HG02642 (cell line): ENCODE measurements at regions not wholly inside any gene's neighbourhood (a gene's known extent, or its start where the extent isn't known, plus 50 kb on each side); places are given as distances from the start of the nearest gene placed in this dataset.

Source experiments
- ATAC-seq: cut with Tn5 transposase; IDR thresholded peaks from one replicate; pipeline ENCODE4 v1.9.1; 2021; ENCODE audit warnings: mild to moderate bottlenecking; ENCODE audit not compliant: unreplicated experiment, poor library complexity

DNA sequence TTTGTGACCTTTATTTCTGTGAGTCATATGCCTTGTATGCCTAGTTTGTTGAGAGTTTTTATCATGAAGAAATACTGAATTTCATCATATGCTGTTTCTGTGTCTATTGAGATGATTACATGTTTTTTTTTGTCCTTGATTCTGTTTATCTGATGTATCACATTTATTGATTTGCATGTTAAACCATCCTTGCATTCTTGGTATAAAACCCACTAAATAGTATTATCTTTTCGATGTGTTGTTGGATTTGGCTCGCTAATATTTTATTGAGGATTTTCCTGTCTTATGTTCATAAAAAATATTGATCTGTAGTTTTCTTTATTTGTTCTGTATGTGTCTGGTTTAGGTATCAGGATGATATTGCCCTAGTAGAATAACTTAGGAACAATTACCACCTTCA lies 164.7 kb upstream of the CHRM3 start:
- ATAC-seq: no peak

DNA sequence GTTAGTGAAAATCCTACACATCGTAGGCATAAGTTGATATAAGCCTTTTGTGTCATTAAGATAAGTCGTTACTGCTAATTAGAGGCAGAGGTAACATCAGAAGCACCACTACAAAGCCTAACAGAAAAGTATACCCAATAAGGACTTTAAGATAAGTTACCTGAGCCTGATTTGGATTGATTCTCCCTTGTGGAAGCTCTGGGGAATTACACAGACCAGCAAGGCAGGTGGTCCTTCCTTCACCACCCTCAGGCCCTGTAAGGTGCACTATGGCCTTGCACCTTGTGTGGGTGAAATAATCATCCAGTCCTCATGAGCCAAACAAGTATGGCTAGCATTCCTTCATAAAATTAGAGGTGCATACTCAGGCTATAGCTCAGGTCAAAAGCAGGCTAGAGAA lies 166.7 kb upstream of the CHRM3 start:
- ATAC-seq: no peak

DNA sequence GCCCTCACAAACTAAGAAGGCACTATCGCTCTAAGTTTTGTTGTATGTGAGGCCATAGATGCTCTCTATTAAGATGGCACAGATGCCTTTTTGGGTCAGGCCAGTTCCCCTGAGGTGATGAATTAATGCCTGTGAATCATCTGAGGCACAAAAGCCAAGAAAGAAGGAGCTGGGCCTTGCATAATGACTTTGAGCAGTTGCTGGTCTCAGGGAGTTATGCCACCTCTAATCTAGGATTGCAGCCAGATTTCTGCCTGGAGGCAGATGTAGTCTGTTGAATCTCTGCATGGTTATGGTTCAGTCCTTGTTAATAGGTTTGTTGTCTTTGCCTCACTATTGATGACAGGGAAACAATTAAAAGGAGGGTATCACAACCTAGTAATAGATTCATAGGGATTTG lies 168.1 kb upstream of the CHRM3 start:
- no peak for ATAC-seq

GRCh38 chr1:239212811-239213220 lies 173.6 kb upstream of the CHRM3 start:
- ATAC-seq: no peak

DNA sequence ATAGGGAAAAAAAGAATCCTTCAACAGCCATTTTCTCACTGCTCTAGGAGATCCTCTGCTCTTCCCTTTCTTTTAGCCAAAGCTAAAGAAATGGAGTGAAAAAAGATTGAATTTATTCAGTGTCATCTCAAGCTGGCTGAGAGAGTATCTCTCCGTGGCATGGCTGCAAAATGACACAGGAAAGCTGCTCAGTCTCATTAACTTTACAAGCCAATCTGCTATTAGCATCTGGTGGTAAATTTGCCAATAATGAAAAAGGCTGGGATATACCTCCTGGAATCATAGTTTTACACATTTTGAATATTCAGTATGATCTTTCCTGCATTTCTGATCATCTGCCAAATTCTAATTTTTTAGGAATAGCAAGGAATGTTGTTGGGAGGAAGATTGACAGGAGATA lies 176.8 kb upstream of the CHRM3 start:
- ATAC-seq: no peak

- ATAC-seq: no peak
These were observed 182.0 kb upstream of the CHRM3 start for GRCh38 chr1:239204401-239204800.

GRCh38 chr1:239197871-239198270 lies 188.5 kb upstream of the CHRM3 start:
- no peak for ATAC-seq

DNA sequence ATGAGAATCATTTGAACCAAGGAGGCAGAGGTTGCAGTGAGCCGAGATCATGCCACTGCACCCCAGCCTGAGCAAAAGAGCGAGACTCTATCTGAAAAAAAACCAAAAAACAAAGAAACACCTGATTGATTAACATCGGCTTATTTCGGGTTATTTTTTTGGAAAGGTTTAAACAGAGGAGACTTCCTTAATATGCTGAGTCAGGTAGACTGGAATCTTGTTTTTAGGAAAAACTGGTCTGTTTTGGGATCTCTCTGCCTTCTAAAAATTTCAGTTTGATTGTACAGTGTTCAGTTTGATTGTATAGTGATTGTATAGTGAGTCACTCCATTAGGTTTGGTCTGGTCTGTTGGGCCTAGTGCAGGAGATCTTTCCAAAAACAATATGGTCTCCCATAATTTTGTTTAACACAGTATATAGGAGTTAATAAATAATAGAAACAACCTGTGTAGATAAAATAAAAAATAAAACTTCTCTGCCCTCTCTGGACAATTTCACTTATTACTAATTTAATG lies 196.3 kb upstream of the CHRM3 start:
- ATAC-seq: no peak

DNA sequence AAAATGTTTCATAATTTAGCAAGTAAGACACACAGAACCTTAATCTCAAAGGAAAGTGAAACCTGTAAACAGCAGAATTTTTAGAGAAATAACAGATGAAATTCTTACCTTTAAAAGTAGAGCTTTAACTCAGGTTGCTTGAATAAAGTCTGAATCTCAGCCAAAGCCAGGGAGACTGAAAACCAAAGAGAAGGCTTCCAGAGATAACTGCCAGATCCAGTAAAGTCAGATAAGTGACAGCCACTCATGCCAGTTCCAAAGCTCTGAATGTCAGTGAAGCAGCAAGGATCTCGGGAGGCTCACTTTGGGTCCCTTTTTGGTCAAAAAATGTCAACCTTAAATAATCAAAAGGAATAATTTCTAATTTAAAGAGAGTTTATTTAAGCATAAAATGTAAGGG lies 199.9 kb upstream of the CHRM3 start:
- ATAC-seq: no peak

- ATAC-seq: no peak
These were observed 201.1 kb upstream of the CHRM3 start for GRCh38 chr1:239185245-239185619.

- ATAC-seq: no peak
These were observed 201.7 kb upstream of the CHRM3 start for GRCh38 chr1:239184561-239185244.

- no peak for ATAC-seq
These were observed 207.4 kb upstream of the CHRM3 start for GRCh38 chr1:239178961-239179360.

DNA sequence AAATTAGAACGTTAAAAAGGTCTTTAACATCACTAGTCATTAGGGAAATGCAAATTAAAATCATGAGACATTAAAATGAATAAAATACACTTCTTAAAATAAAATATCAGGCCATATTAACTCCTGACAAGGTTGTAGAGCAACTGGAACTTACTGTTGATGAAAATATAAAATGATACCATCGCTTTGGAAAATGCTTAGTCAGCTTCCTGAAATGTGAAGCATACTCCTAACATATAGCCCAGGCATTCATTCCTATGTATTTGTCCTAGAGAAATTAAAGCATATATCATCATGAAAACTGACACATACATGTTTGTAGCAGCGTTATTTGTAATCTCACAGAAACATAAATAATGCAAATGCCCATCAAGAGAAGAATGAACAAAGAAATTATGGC lies 211.5 kb upstream of the CHRM3 start:
- no peak for ATAC-seq

DNA sequence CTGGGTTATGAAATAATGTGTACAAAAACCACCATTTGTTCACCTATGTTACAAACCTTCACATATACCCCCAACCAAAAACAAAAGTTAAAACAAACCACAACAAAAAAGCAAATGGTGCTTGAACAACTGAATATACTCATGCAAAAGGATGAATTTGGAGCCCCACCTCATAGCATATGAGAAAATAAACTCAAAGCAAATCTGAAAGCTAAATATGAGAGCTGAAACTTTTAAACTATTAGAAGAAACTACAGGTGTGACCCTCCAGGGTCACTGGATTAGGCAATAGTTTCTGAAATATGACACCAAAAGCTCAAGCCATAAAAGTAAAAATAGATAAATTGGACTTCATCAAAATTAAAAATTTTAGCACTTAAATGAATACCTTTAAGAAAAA lies 215.5 kb upstream of the CHRM3 start:
- no peak for ATAC-seq

DNA sequence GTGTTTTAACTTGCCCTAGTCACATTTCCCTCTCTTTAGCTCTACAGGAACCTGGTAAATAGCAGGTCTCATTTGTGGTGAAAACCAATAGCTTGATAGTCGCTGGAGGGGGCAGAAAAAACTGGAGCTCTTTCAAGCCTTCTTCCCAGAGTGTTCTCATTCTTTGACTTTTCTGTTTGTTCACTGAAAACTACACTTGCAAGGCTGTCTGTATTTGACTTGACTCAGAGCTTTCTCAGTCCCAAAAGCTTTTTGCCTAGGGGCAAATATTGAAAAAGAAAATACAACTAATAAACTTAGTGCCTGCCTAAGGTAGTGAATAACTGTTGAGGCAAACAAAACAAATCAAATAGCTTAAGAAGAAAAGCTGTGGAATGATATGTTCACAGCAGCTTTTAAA lies 217.1 kb upstream of the CHRM3 start:
- no peak for ATAC-seq

DNA sequence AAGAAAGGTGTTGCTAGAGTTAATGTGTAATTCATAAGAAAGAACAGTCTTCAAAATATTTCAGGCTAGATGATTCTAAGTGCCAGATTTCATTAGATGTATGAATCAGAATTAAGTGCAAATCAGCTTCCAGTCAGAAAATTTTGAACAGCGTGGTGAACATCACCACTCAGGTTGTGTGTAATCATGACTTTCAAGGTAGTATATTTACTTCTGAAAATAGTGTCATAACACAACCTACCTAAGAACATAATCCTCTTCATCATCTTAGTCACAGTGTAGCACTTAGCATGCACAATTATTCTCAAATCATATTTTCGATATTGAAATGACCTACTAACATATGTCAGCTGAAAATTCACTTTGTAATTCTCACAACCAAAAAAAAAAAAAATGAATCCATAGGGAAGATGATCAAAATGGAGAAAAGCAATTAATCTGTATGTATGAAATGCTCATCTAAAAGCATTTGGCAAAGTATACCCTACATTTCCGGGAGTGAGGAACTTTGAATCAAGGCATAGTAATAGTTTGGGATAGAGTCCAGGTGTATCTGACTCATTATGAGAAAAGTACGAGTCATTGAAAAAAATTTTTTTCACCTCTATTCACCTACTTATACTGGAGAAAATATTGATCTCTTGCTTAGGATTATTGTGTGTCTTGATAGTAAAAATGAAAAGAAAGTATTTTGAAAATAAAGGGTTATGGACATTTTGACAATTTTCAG lies 221.8 kb upstream of the CHRM3 start:
- no peak for ATAC-seq

DNA sequence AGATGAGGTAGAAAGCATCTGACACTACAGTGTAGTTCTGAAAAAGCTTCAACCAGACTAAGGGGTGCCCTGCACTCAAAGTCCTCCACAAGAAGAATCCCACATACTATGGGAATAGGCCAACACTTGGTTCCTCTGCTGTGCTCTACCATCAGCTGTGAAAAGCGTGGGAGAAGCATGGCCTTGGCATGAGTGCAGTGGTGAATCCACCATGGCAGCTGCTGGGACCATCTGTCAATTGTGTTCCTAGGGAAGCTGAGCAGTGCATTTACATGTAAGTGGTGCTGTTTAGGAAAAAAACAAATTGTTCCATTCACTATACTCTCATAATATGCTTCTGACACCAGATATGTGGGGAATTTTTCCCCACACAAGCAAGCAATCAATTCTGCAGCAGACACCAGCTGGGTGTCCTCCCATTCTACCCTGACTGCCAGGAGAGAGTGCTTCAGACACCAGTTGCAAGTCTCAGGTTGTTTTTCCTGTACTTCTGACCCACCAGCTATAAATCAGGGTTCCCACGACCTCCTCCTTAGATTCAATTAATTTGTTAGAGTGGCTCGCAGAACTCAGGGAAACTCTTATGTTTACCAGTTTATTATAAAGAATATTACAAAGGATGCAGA lies 230.8 kb upstream of the CHRM3 start:
- no peak for ATAC-seq

- ATAC-seq: no peak
These were observed 234.4 kb upstream of the CHRM3 start for GRCh38 chr1:239151937-239152336.

DNA sequence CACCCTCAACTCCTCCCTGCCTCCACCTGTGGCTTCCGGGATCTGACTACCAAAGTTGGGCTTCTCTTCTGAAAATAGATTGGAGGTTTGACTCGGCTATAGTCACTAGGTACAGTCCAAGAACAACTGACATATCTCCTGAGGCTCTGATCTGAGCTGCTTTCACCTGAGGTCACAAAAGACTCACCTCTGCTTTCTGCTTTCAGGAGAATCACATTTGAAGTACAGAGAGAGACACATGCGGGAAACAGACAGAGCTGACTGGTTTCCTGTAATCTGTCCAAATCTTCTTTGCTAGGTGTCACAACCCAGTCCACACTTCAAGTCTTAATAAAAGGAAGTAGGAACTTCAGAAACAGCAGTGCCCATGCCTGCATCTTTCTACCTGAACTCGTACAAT lies 245.4 kb upstream of the CHRM3 start:
- ATAC-seq: no peak

DNA sequence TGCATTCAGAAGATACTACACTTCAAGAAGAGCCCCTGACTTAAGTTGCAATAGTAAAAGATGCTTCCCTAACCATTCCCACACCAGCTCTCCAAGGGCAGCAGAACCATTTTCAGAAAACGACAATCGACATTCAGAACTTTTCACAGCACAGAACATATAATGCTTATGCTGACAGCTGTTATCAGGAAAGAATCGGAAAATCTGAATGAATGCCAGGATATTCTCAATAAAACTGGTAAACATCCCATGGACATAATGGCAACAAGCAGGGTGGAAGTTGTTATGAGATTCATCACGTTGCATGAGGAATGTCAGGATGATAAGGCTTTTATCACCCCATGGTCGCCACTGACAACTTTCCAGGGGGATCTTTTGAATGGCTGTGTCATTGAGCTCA lies 246.6 kb upstream of the CHRM3 start:
- no peak for ATAC-seq

DNA sequence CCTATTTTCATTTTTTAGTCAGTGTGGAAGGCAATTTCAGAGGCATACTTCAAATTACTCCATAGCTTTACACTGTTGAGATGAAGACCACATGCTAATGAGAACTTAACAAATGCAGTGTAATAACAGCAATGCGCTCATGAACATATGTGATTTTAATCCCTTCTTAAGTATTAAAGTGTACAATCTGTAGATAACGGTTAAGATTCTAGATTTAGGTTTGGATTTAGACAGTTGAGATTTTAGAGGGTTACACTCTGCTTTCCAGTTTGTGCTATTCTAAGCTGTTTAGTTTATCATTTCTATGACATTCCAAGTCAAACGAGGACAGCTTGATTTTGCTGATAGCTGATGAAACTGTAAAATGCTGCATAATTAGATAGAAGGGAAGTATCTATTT lies 257.8 kb upstream of the CHRM3 start:
- no peak for ATAC-seq

- ATAC-seq: no peak
These were observed 259.5 kb upstream of the CHRM3 start for GRCh38 chr1:239126884-239127283.
